GM19455 (cell line): ENCODE measurements at regions not wholly inside any gene's neighbourhood (a gene's known extent, or its start where the extent isn't known, plus 50 kb on each side); places are given as distances from the start of the nearest gene placed in this dataset.

Source experiments
- ATAC-seq: cut with Tn5 transposase; IDR thresholded peaks from one replicate; pipeline ENCODE4 v1.9.1; 2021; ENCODE audit not compliant: unreplicated experiment

- no peak for ATAC-seq
These were observed 300.5 kb downstream of the SPRY2 start for GRCh38 chr13:80040196-80040980.

DNA sequence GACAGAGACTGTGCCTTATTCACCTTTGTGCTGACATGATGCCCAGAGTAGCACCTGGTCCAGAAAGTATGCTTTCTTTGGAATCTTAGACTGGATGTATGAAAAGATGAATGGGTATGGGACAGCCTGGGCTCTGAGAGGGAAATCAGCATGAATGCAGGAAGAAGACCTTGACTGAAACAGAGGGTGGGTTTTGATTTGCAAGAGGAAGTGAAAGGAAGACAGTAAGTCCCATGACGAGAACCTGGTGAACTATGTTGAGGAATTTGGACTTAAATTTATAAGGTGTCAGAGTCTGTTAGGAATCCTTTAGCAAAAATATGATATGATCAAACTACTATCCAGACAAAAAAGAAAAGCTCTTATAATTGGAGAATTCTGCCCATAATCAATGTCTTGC lies 301.9 kb downstream of the SPRY2 start:
- peak; percentile 58 for ATAC-seq

DNA sequence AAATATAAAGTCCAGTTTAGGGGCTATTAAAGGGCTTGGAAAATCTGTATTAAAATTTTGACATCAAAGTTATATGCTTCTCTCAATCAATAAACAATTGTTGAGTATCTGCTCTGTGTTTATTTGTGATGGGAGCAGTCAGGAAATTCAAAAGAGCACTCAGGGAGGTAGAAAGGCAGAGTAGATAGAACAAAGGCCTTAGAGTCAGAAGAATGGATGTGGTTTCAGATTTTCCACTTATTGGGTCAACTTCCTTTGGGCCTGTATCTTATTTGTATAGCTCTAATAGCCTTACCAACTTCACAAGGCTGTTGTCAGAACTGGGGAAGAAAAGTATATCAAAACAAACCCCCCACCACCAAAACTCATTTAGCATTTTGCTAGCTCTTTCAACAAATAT lies 302.6 kb downstream of the SPRY2 start:
- ATAC-seq = no peak

DNA sequence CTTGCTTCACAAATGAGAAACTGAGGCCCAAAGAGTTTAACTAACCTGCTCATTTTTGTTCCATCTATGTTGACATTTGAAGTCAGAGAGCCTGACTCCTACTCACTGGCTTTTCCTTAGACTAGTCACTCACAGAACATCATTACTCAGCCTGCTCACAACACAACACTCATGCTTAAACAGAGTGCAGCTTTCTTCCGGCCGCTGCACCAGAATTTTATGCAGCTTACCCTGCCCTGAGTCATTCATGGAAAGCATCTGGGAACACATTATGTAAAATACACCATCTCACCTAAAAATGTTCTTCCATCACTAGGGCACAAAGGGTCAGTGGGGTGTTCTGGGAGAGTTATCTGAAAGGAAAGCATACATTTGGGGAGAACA lies 303.4 kb downstream of the SPRY2 start:
- no peak for ATAC-seq

DNA sequence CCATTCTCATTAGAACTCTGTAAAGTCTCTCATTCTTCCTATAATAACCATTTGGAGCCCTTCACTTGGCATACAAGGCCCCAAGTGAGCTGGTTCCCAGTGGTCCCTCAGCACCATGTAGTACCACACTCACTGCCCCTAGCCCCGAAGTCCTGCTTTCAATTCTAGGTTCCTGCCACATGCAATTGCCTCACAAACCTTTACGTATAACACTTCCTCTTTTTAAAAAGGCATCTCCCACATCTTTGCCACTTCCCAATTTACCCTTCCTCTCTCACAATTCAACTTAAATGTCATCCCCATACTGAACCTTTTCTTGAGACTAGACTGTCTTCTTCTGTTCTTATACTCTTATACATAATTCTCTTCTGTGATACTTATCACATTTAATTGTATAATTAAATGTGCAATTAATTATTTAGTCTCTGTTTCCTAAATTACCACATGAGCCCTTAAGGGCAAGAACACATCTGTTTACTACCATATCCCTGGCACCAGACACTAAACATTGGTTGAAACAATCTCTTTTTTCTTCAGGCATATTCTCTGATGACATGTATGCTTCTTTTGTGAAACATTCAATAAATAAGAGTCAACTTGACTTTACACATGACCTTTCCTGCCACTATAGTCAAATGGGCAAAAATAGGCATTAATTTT lies 304.0 kb downstream of the SPRY2 start:
- ATAC-seq = no peak

GRCh38 chr13:80035096-80035495 lies 305.8 kb downstream of the SPRY2 start:
- ATAC-seq = no peak

DNA sequence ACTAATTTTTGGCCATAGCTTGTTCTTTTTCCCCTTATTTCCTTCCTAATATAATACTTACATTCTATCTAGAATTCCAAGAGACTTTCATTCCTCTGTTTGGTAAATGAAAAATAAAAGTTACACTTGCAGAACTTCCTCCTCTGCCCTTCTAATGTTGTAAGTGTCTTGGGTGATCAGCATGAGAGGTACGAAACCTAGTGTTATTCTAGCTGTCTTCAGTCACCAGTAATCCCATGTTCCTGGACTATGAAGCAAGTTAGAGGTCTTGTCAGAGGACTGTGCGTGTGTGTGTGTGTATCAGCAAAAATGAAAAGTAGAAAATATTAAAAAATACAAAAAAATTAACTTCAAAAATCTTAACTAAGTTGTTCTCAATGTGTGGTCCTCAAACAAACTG lies 307.0 kb downstream of the SPRY2 start:
- ATAC-seq = no peak

GRCh38 chr13:80033286-80033685 lies 307.6 kb downstream of the SPRY2 start:
- ATAC-seq = no peak

DNA sequence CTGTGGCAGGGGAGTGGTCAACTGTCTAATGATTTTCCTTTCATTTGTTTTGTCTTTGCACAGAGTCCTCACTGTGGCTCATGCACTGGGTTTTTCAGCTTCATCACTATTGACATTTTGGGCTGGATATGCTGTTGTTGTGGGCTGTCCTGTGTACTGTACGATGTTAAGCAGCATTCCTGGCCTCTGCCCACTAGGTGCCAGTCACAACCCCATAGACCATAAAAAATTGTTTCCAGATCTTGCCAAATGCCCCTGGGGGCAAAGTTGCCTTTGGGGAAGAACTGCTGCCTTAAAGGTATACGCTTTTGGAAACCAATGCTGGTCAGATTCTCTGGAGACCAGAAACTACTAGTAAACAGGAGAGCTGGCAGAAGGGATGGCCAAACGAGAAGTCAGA lies 310.4 kb downstream of the SPRY2 start:
- ATAC-seq = no peak

DNA sequence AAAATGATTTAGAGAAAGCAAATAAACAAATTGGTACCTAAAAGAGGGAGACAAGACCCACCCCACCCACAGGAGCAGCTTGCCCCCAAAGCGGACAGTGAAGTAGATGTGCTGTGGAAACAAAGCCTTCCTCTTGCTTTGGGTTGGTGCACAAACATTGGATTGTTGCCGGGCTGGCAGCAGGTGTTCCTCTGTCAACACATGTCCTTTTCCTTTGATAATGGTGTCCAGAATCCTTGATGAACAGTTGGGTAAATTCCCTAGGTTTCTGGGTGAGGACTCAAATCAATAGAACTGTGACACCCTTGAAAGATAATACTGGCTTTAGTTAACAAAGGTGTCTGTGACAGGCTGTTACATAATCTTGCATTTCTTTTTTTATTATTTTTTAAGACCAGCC lies 311.8 kb downstream of the SPRY2 start:
- no peak for ATAC-seq

GRCh38 chr13:80022146-80022545 lies 318.8 kb downstream of the SPRY2 start:
- no peak for ATAC-seq

GRCh38 chr13:80012251-80012650 lies 328.7 kb downstream of the SPRY2 start:
- ATAC-seq = no peak

DNA sequence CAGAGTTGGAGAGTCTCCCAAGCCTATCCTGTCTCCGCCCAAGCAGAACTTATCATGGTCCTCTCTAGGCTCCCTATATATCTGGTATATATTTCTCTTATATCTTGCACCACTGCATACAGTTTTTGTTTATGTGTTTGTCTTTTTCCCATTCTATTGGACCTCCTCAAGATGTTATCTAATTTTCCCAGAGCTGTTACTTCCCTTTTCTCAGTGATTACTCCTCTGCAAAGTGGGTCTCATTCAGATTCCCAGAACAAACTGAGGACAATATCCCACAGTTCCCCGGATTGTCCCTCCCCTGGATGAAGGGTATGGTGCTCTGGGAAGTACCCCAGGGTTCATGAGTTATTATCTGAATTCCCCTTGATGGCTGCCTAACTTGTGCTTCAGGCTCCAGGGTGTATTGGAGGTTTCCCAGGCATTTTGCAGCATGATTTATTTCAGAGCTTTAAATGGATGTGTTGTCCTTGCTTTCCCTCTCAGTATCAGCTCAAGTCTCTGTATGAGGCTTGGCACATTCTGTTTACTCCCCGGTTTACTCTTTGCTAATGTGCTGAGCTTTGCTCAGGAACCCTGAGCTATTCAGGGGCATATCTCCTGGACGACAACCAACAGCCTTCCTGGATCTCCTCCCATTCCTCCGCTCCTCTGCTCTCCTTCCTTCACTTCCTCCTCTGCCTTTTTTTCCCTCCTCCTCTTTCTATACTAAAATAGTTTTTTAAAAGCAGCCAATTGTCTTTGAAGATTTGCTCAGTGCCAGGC lies 329.3 kb downstream of the SPRY2 start:
- no peak for ATAC-seq

DNA sequence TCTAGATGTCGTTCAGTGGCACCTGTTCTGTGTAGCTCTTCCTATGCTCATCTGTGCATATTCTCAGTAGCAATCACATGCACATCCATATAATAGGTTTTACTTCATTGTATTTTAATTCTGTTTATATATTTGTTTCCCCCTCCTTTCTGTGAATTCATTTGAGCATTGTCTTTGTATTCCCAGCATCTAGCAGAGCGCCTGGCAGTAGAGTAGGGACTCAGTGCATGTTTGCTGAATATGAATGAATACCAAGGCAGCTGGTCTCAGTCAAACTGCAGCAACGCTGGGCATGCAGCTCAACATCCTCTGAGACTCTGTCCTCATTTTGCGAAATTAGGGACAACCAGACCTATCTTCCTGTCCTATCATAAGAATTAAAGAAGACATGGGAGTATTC lies 330.1 kb downstream of the SPRY2 start:
- ATAC-seq = no peak

GRCh38 chr13:80010286-80010831 lies 330.6 kb downstream of the SPRY2 start:
- no peak for ATAC-seq

DNA sequence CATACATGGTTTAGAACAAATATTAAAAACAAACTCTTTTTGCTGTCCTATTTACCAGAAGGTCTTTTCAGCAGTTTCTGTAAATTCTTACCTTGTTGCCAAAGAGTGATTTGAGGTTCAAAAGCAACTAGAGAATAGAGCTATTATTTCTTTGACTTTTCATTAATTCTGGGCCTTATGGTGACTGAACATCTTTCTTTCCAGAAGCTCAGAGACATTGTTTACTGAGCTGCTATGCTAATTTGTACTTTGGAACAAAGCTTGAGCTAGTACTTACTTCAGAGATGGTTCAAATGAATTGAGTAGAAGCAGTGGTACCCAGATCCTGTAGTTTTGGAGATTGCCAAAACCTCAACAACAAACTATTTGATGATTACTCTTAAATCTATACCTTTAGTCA lies 331.2 kb downstream of the SPRY2 start:
- ATAC-seq = no peak

GRCh38 chr13:80006940-80007339 lies 334.0 kb downstream of the SPRY2 start:
- ATAC-seq = no peak

- no peak for ATAC-seq
These were observed 339.4 kb downstream of the SPRY2 start for GRCh38 chr13:80001510-80001842.

DNA sequence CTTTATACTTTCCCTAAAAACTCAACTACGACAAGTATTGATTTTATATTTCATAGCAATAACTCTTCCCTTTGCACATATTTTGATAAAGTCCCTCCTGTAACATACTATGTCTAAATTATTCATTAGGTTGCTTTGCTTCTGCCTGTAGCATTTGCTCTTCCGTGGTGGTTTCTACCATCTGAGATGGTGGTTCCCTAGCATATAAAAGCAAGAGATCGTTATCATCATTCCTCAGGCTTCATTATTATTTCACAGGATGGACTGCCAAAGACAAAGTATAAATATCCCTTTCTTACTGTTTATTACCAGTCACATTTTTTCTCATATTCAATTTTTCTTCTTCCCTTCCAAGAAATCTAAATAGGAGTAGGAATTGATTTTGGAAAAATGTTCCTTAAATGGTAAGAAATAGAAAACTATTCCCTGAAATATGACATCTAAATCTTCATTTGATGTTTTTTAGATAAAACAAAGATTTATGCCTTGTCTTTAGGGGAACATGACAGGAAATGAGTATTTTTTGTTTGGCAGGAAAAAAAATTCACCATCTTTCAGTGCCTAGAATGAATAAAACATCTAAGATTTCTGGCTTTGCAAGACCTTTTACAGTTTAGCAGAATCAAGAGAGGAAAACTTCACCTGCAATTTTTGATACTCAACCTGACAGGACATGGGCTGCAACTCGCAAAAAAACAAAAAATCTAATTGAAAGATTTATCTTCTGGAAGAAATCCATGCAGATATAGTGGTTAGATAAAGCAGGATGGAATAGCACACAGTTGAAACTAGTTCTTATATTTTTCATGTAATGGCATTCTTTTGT lies 340.0 kb downstream of the SPRY2 start:
- no peak for ATAC-seq

DNA sequence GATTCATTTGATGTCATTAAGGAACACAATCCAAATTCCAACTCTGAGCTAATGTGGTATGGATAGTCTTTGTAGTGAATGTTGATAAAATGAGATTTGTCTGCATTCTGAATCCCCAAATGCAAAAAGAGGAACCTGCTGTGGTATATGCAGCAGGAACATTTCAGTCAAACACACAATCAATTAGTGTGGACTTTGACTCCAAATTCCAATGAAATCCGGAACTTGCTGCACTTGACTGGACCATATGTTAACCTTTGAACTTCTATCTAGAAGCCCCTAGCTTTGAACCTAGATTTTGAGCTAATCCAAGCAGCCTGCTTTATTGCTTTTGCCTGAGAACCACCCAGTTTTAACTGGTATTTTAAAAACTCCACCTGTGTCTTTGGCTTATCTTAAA lies 341.3 kb downstream of the SPRY2 start:
- ATAC-seq = no peak

- no peak for ATAC-seq
These were observed 342.5 kb downstream of the SPRY2 start for GRCh38 chr13:79998381-79998880.
